HG03159 (cell line): ENCODE measurements at regions not wholly inside any gene's neighbourhood (a gene's known extent, or its start where the extent isn't known, plus 50 kb on each side); places are given as distances from the start of the nearest gene placed in this dataset.

Experiments used
- ATAC-seq: cut with Tn5 transposase; IDR thresholded peaks from one replicate; pipeline ENCODE4 v1.9.1; 2021; ENCODE audit warnings: mild to moderate bottlenecking, moderate library complexity; ENCODE audit not compliant: unreplicated experiment

DNA sequence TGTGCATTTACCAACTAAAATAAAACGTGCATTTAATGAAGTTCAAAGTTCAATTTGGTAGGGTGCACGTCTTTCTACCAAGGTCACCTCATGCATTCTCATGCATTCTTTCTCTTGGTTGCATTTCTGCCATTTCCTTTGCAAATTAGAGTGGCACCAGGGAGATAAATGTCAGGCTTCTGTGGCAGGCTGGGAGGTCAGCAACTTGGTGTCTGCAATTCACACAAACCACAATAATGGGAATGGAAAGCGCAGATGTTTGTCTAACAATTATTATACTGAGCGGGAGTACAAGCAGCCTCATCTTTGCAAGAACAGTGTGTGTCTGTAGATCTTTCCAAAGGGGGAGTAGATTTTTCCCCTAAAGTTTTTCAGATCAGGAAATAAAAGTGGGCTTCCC is 411.7 kb downstream of the DMRT2 start:
- no peak for ATAC-seq

DNA sequence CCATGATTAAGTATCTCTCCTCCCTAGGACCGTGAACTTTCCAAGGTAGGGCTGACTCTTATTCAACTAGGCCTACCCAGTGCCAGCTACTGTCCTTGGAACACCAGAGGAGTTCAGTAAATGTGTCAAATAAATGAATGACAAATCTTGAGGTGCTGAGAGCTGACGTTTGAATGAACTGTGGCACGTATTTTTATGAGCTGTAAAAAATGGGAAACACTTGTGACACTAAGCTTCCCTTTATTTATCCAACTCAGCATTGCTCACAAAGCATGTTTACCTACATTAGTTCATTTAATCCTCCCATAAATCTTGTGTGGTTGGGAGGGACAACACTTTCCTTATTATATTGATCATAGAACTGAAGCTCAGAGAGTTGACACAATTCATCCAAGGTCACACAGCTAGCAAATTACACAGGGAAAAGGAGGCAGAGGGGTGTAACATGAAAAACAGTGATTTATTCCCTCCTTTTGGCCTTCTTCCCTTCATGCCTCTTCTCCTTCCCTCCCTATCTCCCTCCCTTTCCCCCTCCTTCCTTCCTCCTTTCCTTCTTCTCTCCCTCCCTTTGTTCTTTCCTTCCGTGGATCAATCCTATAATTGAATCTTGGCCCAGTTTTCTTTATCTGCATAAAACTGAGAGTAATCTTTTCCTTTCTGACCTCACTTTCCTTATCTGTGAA is 412.6 kb downstream of the DMRT2 start:
- no peak for ATAC-seq

DNA sequence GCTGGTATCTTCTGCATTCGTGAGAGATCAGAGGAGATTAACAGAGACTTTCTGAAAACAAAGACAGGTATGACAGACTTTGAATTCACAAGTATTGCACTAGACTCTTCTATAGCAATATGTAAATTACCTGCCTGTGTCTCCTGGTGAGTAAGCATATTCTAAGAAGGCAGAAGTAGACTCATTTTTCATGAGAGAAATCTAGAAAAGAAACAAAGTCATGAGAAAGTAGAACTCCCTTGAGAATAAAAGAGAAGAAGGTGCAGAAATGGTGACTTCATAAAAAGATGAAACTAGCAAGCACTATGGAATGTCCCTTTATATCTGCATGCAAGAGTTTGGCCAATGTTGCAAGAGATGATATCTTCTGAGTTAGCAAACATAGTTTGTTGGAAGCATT is 419.8 kb downstream of the DMRT2 start:
- ATAC-seq: peak; percentile 86

DNA sequence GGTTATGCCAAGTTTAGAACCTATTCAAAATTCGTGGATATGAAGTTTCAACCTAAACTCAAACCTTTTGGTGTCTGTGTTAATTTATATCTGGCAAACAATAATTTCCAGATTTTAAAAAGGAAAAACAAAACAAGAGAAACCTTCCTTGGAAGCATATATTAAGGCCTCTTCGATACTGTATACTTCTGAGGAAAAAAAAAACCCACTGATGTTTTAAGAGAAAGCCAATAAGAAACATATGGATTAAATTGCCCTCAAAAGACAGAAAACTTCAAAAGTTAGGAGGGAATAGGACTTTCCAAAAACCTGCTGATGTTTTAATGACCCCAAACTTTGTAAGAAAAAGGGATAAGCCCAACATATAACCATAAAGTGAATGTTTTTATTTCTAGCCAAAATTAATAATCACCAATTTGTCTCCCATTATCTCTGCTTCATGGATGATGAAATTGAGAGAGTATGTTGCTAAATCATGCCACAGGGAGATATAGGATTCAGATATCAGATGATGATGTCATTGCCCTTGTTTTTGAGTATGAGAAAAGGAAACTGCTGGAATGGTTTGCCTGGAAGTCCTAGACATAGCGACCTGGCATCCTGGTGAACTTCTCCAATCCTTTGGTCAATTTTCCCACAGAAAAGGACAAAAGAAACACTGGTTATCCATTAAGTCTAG is 423.9 kb downstream of the DMRT2 start:
- no peak for ATAC-seq

DNA sequence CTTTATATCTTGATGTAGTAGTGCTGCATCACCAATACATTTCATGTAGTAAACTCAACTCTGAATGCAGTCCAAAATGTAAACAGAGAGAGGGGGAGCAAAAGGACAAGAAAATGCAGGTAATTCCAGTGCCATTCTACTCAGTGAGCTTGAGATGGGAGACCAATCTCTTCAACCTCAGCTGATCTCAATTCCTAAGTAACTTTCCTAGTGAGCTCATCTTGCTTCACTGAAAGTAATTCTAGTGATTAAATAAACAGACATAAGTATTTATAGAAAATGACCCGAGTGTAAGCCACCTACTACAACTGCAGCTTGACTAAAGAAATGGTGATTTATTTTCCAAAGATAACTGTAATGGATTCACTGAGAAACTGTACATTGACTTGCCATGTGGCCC is 424.5 kb downstream of the DMRT2 start:
- ATAC-seq: no peak

DNA sequence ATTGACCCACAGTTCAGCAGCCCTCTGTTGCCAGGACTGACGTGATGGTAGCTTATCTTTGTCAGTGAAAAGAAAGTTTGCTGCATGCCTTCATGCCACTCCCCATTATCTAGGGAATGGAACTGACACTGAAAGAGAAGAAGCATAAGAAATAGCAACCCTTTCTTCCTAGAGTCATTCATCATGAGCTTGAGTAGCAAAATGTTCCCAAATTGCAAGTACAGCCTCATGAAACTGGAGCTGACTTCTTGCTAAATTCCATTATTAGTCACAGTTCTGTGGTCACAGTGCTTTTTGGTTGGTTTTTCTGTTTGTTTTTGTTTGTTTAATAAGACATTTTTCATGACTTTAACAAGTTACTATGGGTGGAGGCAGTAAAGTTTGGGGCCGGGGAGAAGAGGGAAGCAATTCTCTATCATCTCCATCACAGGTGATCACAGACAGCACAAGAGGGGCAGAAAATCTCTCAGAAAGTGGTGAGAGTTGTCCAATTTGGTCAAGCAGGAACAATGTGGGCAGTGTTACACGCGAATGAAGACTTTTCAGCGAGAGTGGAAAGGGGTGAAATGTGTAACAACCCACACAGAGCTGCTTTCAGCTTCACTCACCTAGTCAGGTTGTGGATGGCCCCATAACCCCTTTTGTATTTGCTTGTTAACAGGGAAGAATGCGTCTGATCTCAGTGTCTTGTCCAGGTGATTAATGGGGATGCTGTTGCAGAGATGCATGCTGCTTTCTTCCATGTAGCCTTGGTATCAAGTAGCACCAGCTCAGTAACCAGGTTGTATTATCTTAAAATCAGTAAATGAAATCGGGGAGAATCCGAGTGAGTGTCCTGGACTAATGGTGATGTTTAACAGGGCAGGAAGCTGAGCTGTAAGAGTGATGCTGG is 440.4 kb downstream of the DMRT2 start:
- peak; percentile 60 for ATAC-seq

DNA sequence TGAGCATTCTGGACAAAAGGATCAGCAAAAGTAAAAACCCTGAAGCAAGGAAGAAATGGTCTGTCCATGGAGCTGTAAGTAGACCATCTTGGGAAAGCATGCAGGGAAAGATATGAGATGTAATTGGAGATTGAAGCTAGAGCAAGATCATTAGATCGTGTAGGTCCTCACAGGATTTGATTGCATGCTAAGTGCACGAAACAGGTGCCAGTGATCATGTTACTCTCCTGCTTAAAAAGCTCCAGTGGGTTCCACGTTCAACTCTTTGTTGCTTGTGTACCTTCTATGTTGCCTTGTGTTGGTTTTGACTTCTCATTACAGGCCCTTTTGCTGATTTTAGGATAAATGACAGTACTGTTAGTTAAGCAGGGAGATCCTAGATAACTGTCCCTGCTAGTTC is 442.0 kb downstream of the DMRT2 start:
- ATAC-seq: no peak

DNA sequence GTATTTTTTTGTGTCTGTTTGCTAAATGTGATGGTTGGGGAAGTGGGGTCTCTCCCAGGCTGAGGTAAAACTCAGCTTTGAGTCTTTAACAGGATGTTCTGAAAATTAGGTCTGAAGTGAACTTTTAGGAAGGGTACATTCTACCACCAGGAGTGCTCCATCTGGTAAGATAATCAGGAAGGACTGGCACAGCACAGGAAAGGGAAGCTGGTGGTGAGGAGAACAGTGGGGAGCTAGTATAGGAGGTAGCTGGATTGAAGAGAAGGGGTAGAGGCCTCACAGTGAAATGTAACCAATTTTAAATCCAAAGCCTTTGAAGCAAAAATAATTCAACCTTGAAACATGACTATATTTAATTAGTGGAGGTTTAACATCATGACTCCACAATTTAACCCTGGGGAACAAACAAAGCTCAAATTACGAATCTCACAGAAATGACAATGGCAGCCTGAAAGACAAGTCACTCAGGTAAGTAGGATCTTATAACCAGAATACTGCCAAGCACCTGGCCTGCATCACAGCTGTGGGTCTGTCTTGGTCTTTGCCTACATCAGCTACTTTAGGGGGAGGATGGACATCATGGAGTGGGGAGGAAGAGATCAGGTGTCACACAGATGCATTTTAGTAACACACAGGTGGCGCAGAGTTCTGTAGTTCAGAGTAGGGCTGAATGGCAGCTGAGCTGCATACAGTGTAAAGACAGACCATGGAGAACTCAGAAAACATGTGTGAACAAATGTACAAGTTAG is 445.3 kb downstream of the DMRT2 start:
- ATAC-seq: no peak

DNA sequence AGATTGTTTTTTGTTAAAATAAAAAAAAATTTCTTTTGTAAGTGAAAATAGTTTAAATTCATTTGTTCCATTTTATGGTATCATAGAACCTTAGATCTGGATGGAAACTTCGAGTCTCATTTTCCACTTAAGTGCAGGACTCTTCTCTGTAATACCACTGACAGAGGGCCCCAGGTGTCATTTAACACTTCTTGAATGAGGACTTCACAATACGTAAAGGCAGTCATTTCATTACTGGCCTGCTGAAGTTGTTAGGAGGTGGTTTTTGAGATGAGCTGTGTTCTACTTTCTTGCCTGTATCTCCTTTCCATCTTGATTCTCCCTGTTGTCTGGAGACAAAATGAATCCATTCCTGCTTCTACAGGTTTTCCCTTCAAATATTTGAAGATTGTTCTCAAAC is 455.3 kb downstream of the DMRT2 start:
- ATAC-seq: no peak

DNA sequence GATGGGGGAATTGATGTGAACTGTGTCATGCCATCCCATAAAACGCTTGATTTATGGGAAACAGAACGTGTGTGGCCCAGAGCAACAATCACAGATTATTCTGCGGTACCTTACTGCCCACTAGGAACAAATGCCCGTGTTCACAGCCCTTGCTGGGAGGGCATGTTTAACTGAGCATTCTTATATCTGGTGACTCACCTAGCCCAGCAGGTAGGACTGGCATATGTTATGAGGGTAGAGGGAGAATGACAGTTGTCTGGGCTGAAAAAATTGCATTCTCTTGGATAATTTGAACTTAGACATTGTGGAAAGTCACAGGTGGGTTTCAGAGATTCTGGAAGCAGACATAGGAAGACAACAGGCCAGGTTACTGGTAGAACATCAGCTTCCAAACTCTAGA is 460.6 kb downstream of the DMRT2 start:
- no peak for ATAC-seq

DNA sequence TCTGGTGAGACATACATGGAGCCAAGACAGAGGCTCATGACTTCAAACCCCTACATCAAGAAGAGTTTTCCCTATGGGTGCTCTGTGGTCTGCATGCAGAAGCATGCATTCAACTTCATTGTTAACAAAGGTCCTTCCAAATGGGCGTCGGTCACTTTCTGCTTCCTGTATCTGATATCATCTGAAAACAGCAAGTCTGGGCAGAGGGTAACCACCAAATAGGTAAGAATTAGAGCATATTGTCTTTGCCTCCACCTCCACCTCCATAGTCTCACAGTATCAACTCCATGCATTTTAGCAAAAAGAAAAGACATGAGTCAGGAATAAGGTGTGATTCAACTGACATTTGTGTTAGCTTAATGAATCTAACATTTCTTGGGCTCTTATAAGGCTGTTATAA is 462.9 kb downstream of the DMRT2 start:
- no peak for ATAC-seq

DNA sequence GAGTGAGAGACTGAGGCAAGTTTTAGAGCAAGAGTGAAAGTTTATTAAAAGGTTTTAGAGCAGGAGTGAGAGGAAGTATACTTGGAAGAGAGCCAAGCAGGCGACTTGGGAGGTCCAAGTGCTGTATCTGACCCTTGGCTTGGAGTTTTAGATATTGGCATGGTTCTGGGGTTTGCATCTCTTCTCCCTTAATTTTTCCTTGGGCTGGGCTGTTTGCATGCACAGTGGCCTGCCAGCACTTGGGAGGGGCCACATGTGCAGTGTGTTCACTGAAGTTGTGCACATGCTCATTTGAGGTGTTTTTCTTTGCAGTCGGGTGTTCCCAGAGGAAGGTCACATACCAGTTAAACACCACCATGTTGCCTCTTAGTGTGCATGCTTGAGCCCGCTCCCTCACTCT is 464.1 kb downstream of the DMRT2 start:
- ATAC-seq: no peak

DNA sequence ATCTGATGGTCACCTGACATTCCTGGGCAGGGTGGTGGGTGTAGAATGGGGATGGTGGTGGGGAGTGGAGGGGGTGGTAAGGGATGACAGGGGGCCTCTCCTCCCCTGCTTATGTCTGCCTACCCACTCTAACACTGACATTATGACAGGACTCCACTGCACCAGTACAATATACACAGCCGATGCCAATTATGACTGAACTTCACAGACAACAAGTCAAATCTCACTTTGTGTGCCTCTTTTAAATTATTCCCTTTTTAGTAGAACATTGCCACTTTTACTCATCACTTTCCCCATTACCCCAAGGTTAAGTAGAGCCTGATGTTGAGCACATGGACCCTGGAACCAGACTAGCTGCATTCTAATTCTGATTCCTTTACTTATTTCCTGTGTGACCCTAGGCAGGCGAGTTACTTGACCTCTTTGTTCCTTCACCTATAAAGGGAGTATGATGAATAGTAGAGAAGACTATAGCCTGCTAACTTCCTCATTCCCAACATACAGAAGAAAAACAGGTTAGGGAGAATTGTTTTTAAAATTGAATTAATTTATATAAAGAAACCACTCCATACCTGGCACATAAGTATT is 464.7 kb downstream of the DMRT2 start:
- ATAC-seq: no peak

DNA sequence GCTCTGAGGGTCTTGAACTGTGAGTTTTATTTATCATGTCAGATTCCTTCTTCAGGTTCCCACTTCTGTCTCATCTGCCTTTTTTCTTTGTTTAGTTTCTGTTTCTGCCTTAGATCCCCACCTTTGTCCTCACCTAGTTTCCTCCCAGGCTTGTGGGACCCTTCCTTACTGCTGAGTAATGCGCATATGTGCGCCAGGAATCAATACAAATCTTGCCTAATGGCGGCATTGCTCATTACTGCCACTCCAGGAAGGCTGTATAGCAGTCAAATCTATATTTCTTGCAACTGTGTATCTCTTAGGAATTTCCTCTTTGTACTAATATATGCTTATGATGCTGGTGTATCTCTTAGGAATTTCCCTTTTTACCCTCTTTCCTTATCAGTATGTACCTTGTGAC is 465.4 kb downstream of the DMRT2 start:
- ATAC-seq: no peak

DNA sequence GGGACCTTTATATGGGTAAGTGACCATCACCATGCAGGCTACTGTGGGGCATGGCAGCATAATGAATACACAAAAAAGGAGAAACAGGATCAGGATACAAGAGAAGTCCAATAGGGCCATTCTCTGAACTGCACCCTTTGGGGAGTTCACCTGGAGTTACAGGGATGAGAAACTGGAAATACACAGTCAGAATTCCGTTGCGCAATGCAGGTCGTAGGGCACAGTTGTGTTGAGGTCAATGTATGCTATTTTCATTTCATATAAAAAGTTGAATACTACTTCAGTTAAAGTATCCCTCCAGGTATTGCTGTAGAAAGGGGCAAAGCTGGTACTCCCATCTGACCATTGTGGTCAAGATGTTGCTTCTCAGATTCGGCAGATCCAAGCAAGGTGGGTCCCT is 471.4 kb downstream of the DMRT2 start:
- no peak for ATAC-seq

DNA sequence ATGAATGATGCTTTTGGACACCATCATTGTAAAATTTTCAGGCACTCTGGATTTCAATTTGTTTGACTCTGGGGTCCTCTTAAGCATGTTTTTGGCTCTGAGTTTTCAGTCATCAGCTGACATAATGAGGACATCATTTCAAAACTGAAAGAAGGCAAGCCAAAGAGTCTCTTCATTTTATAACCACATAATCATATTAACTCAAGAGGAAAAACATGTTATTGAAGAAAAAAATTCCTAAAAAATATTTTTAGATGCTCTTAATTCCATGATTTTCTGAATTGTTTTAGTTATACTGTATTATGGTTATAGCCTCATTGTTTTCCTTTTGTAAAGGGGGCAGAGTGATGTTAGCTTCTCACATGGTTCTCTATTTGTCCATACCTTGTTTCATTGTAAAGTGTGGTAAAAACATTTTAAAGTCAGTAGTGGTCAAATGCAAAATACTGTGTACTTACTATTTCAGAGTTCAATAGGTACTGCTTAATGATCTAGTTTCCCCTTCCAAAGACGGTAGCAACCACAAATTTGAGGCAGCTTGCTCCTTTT is 472.1 kb downstream of the DMRT2 start:
- ATAC-seq: peak; percentile 44

DNA sequence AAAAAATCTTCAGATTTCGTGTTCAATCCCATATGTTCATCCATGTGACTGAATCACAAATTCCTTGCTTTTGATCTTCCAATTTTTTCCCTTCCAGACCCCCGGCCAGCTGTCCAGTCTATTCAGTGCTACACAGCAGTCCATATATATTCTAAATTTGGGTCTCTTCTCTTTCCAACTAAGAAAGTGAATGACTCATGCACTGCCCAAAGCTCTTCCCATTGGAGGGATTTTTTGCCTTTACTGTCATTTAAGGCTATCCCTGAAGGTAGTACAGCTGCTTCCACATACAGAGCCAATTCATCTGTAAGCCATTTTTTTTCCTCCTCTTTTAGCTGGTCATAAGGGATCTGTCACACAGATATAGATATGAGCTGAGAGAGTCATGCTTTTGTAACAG is 478.3 kb downstream of the DMRT2 start:
- no peak for ATAC-seq

DNA sequence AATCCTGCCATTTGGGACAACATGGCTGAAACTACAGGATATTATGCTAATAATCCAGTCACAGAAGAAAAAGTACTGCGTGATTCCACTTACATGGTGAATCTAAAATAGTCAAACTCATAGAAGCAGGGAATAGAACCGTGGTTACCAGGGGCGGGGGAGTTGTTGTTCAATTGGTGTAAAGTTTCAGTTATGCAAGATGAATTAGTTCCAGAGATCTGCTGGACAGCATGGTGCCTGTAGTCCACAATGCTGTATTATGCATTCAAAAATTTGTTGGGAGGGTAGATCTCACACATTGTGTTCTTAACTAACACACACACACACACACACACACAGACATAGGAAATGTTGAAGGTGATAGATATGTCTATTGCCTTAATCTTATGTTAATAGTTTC is 480.5 kb downstream of the DMRT2 start:
- no peak for ATAC-seq

DNA sequence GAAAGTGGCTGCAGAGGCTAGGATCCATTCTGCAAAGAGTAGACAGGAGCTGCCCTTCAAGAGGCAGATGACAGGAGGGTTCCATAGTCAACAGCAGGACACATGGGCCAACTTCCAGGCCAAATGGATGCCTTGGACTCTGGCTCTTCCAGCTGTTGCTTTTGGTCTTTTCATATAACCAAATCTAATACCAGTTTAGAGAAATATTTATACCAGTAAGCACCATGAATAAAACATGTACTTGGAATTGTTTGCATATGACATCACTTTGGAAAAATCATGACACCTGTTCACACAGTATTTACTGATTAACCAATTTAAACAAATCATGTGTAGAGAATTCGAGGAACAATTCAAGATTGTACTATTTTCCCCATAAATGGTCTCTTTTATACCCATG is 481.3 kb downstream of the DMRT2 start:
- no peak for ATAC-seq

DNA sequence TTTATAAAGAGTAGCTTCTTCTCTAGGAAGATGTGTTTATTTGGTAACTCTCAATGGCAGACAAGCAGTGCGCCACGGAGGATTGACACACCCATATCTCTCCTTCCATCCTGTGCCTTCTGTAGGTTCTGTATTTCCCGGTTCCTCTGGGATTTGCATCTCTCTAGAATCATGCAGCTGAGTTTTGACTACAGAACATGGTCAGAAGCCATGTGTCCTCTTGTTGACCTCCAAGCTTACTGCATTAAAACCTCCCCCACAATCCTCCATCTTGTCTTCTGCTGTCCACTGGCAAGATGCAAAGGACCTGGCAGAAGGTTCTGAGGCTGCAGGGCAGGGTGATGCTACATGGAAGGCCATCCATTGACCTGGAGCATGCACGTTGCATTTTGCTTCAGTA is 482.0 kb downstream of the DMRT2 start:
- ATAC-seq: no peak

DNA sequence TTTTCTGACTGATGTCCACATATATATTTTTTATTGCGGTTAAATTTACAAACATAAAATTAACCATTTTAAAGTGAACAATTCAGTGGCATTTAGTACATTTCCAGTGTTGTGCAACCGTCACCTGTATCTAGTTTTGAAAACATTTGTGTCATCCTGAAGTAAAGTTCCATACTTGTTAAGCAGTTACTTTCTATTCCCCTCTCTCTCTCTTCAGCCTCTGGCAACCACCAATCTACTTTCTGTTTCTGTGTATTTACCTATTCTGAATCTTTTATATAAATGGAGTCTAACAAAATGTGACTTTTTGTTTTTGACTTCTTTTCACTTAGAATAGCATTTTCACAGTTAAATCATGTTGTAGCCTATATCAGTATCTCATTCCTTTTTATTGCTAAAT is 480.1 kb upstream of the SMARCA2 start:
- peak; percentile 50 for ATAC-seq
